K562 (cell line): ENCODE measurements at regions not wholly inside any gene's neighbourhood (a gene's known extent, or its start where the extent isn't known, plus 50 kb on each side); places are given as distances from the start of the nearest gene placed in this dataset.

Experiments
- EZH2 ChIP-seq: IDR thresholded peaks from 2 replicates; pipeline ENCODE4 v1.6.1; 2012; ENCODE audit warnings: low read depth, mild to moderate bottlenecking, inconsistent platforms, low read length, borderline replicate concordance
- JUNB ChIP-seq: fragments of 450-650 bp; formaldehyde crosslinking; conservative IDR thresholded peaks from 2 replicates; pipeline ENCODE4 v1.4.0; 2020; ENCODE audit warnings: mild to moderate bottlenecking
- NBN ChIP-seq: fragments of 450-650 bp; IDR thresholded peaks from 2 replicates; pipeline ENCODE4 v1.6.1; 2016; ENCODE audit warnings: low read depth, mild to moderate bottlenecking
- RAD21 ChIP-seq, 2 experiments: fragments of 250-450 bp in 1 of 2; fragments of 450-650 bp in 1 of 2; sonication (Bioruptor Pico) in 1 of 2; formaldehyde crosslinking in 1 of 2; IDR thresholded peaks in 1 of 2; conservative IDR thresholded peaks in 1 of 2; 2 replicates each; pipeline versions ENCODE4 v1.4.0 to v1.8.0; 2020 to 2022; ENCODE audit warnings: mild to moderate bottlenecking in 2 of 2, moderate library complexity in 1 of 2
- ZNF384 ChIP-seq: IDR thresholded peaks from 2 replicates; pipeline ENCODE4 v1.6.1; 2012; ENCODE audit warnings: low read depth, low read length, improper control_type of control experiment
- TF ChIP-seq, protein P1 (sequence below), 3 experiments: IDR thresholded peaks in 2 of 3; conservative IDR thresholded peaks in 1 of 3; 2 replicates each; pipeline ENCODE4 v1.5.1; 2011 to 2012; ENCODE audit warnings: low read length in 3 of 3, mild to moderate bottlenecking in 3 of 3, control low read depth in 2 of 3, improper control_type of control experiment in 1 of 3, inconsistent platforms in 1 of 3, low read depth in 1 of 3, mixed read lengths in 1 of 3, moderate library complexity in 1 of 3; ENCODE audit not compliant: insufficient read depth in 2 of 3

- TF ChIP-seq, protein P1, sequence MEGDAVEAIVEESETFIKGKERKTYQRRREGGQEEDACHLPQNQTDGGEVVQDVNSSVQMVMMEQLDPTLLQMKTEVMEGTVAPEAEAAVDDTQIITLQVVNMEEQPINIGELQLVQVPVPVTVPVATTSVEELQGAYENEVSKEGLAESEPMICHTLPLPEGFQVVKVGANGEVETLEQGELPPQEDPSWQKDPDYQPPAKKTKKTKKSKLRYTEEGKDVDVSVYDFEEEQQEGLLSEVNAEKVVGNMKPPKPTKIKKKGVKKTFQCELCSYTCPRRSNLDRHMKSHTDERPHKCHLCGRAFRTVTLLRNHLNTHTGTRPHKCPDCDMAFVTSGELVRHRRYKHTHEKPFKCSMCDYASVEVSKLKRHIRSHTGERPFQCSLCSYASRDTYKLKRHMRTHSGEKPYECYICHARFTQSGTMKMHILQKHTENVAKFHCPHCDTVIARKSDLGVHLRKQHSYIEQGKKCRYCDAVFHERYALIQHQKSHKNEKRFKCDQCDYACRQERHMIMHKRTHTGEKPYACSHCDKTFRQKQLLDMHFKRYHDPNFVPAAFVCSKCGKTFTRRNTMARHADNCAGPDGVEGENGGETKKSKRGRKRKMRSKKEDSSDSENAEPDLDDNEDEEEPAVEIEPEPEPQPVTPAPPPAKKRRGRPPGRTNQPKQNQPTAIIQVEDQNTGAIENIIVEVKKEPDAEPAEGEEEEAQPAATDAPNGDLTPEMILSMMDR (IDR thresholded peaks at IDR 0.05 in 2 of 3, conservative IDR thresholded peaks at IDR 0.05 in 1 of 3; ENCODE audit: insufficient read depth in 2 of 3, low read depth in 1 of 3, low read length in 3 of 3) = no peak
- TF ChIP-seq JUNB (no peak), NBN (no peak), RAD21 (CRISPR knock-in tag; conservative IDR thresholded peaks at IDR 0.05 in 1 of 2, IDR thresholded peaks at IDR 0.05 in 1 of 2) (no peak), EZH2 (no peak), ZNF384 (no peak)
Measured at GRCh38 chr1:187837787-187838186, 1009.0 kb downstream of the PLA2G4A start.
